HEK293 (cell line): ENCODE measurements at regions not wholly inside any gene's neighbourhood (a gene's known extent, or its start where the extent isn't known, plus 50 kb on each side); places are given as distances from the start of the nearest gene placed in this dataset.

Experiments used
- CTCF ChIA-PET: fragments of 350-600 bp; formaldehyde crosslinking; extraction: SDS; loops from one replicate; lab custom pipeline; 2021; ENCODE audit warnings: antibody characterized with exemption; lab: Yijun Ruan, JAX
- POLR2A ChIA-PET: fragments of 300-600 bp; formaldehyde crosslinking; extraction: SDS; loops from one replicate; lab custom pipeline; 2020; ENCODE audit warnings: antibody characterized with exemption, inconsistent platforms; lab: Yijun Ruan, JAX
- H3K27ac ChIP-seq: fragments of 200-500 bp; sonication (Bioruptor generic); 2 replicates; pipeline ENCODE4 v1.5.1; 2014; ENCODE audit warnings: low read depth, low read length, control low read depth, inconsistent platforms; ENCODE audit errors: extremely low read depth
- H3K36me3 ChIP-seq, 2 experiments: fragments of 200-500 bp in 1 of 2; sonication (Bioruptor generic) in 1 of 2; 1 replicate in 1 of 2; 2 replicates in 1 of 2; pipeline ENCODE4 v1.5.1; 2014 to 2017; ENCODE audit warnings: inconsistent platforms in 2 of 2, low read length in 2 of 2; ENCODE audit not compliant: control insufficient read depth in 2 of 2, insufficient read depth in 1 of 2
- H3K4me1 ChIP-seq: fragments of 200-500 bp; sonication (Bioruptor generic); 2 replicates; pipeline ENCODE4 v1.5.1; 2014; ENCODE audit warnings: mild to moderate bottlenecking, low read length, inconsistent platforms; ENCODE audit not compliant: control insufficient read depth, insufficient read depth
- H3K4me3 ChIP-seq: 2 replicates; pipeline ENCODE4 v1.5.1; 2011; ENCODE audit warnings: low read depth, mild to moderate bottlenecking, control low read depth, low read length, moderate library complexity
- H3K9me3 ChIP-seq: fragments of 200-500 bp; sonication (Bioruptor generic); 2 replicates; pipeline ENCODE4 v1.5.1; 2014; ENCODE audit warnings: low read depth, low read length, inconsistent platforms; ENCODE audit not compliant: control insufficient read depth, insufficient read depth
- OSR2 ChIP-seq: fragments of 450-650 bp; formaldehyde crosslinking; IDR thresholded peaks from 2 replicates; pipeline ENCODE4 v1.5.1; 2016; ENCODE audit warnings: missing biosample characterization, missing genetic modification characterization
- ZNF24 ChIP-seq: fragments of 450-650 bp; formaldehyde crosslinking; IDR thresholded peaks from 2 replicates; pipeline ENCODE4 v1.5.1; 2016; ENCODE audit warnings: missing biosample characterization, missing genetic modification characterization
- ZNF266 ChIP-seq: fragments of 450-650 bp; formaldehyde crosslinking; IDR thresholded peaks from 2 replicates; pipeline ENCODE4 v1.5.1; 2016; ENCODE audit warnings: missing biosample characterization, missing genetic modification characterization, low read depth
- ZNF274 ChIP-seq, 2 experiments: fragments of 200-500 bp in 1 of 2; fragments of 450-650 bp in 1 of 2; sonication (Bioruptor generic) in 1 of 2; formaldehyde crosslinking in 1 of 2; IDR thresholded peaks; 2 replicates each; pipeline versions ENCODE4 v1.5.1 to v1.6.1; 2014 to 2016; ENCODE audit warnings: borderline replicate concordance in 1 of 2, inconsistent platforms in 1 of 2, low read length in 1 of 2, missing biosample characterization in 1 of 2, missing genetic modification characterization in 1 of 2
- ZNF354C ChIP-seq: fragments of 450-650 bp; formaldehyde crosslinking; IDR thresholded peaks from 2 replicates; pipeline ENCODE4 v1.5.1; 2016; ENCODE audit warnings: missing biosample characterization, missing genetic modification characterization, low read depth, borderline replicate concordance
- ZNF473 ChIP-seq: fragments of 450-650 bp; formaldehyde crosslinking; IDR thresholded peaks from 2 replicates; pipeline ENCODE4 v1.5.1; 2017; ENCODE audit warnings: missing biosample characterization, missing genetic modification characterization
- ZNF555 ChIP-seq: fragments of 450-650 bp; formaldehyde crosslinking; conservative IDR thresholded peaks from 2 replicates; pipeline ENCODE4 v1.5.1; 2017; ENCODE audit warnings: missing biosample characterization, mild to moderate bottlenecking, missing genetic modification characterization, inconsistent platforms
- TF ChIP-seq, protein P1 (sequence below): fragments of 450-650 bp; formaldehyde crosslinking; IDR thresholded peaks from 2 replicates; pipeline ENCODE4 v1.5.1; 2017; ENCODE audit warnings: missing biosample characterization, missing genetic modification characterization
- TF ChIP-seq, protein P2 (sequence below): fragments of 450-650 bp; formaldehyde crosslinking; IDR thresholded peaks from 2 replicates; pipeline ENCODE4 v1.5.1; 2016; ENCODE audit warnings: missing biosample characterization, missing genetic modification characterization
- TF ChIP-seq, protein P3 (sequence below): fragments of 450-650 bp; formaldehyde crosslinking; IDR thresholded peaks from 2 replicates; pipeline ENCODE4 v1.5.1; 2016; ENCODE audit warnings: missing biosample characterization, missing genetic modification characterization, borderline replicate concordance
- TF ChIP-seq, protein P4 (sequence below): fragments of 450-650 bp; formaldehyde crosslinking; IDR thresholded peaks from 2 replicates; pipeline ENCODE4 v1.5.1; 2016; ENCODE audit warnings: missing biosample characterization, missing genetic modification characterization

DNA sequence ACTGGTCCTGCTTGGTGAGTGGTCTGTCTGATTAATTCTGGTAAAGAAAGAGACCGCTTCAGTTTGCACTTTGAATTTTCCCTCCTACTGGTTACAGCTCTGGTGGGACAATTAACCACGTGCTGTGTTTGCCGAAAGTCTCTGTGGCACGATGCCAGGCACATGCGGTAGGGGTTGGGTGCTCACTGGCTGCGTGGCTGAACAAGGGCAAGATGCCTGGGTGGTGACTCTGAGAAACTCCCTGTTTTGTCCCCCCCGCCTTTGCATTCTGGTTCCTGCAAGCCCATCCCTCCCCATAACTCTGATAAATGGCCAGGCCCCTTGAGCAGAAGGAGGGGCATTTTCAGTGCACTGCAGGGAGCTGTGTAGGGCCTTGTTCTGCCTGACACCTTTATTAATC lies 206.1 kb downstream of the TFCP2L1 start:
- Histone ChIP-seq H3K4me3 (no peak overlapping the region), H3K4me1 (peaks cover 8% of the 10 kb centered on the region; the same call in 1 of the 2 replicates), H3K9me3 (no peaks in the 10 kb centered on the region), H3K27ac (no peak overlapping the region), H3K36me3 (no peaks in the 10 kb centered on the region)
- TF ChIP-seq OSR2 (tag by site-specific recombination) (no peak), ZNF274 (IDR thresholded peaks at IDR 0.05; ENCODE audit: low read length) (no peak), ZNF274 (tag by site-specific recombination; IDR thresholded peaks at IDR 0.05; ENCODE audit: borderline replicate concordance) (no peak), ZNF24 (tag by site-specific recombination) (no peak), ZNF473 (tag by site-specific recombination) (no peak), ZNF354C (no peak), ZNF266 (tag by site-specific recombination) (no peak), ZNF555 (no peak)
- TF ChIP-seq, protein P1, sequence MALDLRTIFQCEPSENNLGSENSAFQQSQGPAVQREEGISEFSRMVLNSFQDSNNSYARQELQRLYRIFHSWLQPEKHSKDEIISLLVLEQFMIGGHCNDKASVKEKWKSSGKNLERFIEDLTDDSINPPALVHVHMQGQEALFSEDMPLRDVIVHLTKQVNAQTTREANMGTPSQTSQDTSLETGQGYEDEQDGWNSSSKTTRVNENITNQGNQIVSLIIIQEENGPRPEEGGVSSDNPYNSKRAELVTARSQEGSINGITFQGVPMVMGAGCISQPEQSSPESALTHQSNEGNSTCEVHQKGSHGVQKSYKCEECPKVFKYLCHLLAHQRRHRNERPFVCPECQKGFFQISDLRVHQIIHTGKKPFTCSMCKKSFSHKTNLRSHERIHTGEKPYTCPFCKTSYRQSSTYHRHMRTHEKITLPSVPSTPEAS (tag by site-specific recombination), result no peak
- TF ChIP-seq, protein P2, sequence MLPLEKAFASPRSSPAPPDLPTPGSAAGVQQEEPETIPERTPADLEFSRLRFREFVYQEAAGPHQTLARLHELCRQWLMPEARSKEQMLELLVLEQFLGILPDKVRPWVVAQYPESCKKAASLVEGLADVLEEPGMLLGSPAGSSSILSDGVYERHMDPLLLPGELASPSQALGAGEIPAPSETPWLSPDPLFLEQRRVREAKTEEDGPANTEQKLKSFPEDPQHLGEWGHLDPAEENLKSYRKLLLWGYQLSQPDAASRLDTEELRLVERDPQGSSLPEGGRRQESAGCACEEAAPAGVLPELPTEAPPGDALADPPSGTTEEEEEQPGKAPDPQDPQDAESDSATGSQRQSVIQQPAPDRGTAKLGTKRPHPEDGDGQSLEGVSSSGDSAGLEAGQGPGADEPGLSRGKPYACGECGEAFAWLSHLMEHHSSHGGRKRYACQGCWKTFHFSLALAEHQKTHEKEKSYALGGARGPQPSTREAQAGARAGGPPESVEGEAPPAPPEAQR (tag by site-specific recombination), result no peak
- TF ChIP-seq, protein P3, sequence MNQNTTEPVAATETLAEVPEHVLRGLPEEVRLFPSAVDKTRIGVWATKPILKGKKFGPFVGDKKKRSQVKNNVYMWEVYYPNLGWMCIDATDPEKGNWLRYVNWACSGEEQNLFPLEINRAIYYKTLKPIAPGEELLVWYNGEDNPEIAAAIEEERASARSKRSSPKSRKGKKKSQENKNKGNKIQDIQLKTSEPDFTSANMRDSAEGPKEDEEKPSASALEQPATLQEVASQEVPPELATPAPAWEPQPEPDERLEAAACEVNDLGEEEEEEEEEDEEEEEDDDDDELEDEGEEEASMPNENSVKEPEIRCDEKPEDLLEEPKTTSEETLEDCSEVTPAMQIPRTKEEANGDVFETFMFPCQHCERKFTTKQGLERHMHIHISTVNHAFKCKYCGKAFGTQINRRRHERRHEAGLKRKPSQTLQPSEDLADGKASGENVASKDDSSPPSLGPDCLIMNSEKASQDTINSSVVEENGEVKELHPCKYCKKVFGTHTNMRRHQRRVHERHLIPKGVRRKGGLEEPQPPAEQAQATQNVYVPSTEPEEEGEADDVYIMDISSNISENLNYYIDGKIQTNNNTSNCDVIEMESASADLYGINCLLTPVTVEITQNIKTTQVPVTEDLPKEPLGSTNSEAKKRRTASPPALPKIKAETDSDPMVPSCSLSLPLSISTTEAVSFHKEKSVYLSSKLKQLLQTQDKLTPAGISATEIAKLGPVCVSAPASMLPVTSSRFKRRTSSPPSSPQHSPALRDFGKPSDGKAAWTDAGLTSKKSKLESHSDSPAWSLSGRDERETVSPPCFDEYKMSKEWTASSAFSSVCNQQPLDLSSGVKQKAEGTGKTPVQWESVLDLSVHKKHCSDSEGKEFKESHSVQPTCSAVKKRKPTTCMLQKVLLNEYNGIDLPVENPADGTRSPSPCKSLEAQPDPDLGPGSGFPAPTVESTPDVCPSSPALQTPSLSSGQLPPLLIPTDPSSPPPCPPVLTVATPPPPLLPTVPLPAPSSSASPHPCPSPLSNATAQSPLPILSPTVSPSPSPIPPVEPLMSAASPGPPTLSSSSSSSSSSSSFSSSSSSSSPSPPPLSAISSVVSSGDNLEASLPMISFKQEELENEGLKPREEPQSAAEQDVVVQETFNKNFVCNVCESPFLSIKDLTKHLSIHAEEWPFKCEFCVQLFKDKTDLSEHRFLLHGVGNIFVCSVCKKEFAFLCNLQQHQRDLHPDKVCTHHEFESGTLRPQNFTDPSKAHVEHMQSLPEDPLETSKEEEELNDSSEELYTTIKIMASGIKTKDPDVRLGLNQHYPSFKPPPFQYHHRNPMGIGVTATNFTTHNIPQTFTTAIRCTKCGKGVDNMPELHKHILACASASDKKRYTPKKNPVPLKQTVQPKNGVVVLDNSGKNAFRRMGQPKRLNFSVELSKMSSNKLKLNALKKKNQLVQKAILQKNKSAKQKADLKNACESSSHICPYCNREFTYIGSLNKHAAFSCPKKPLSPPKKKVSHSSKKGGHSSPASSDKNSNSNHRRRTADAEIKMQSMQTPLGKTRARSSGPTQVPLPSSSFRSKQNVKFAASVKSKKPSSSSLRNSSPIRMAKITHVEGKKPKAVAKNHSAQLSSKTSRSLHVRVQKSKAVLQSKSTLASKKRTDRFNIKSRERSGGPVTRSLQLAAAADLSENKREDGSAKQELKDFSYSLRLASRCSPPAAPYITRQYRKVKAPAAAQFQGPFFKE (tag by site-specific recombination), result no peak
- TF ChIP-seq, protein P4, sequence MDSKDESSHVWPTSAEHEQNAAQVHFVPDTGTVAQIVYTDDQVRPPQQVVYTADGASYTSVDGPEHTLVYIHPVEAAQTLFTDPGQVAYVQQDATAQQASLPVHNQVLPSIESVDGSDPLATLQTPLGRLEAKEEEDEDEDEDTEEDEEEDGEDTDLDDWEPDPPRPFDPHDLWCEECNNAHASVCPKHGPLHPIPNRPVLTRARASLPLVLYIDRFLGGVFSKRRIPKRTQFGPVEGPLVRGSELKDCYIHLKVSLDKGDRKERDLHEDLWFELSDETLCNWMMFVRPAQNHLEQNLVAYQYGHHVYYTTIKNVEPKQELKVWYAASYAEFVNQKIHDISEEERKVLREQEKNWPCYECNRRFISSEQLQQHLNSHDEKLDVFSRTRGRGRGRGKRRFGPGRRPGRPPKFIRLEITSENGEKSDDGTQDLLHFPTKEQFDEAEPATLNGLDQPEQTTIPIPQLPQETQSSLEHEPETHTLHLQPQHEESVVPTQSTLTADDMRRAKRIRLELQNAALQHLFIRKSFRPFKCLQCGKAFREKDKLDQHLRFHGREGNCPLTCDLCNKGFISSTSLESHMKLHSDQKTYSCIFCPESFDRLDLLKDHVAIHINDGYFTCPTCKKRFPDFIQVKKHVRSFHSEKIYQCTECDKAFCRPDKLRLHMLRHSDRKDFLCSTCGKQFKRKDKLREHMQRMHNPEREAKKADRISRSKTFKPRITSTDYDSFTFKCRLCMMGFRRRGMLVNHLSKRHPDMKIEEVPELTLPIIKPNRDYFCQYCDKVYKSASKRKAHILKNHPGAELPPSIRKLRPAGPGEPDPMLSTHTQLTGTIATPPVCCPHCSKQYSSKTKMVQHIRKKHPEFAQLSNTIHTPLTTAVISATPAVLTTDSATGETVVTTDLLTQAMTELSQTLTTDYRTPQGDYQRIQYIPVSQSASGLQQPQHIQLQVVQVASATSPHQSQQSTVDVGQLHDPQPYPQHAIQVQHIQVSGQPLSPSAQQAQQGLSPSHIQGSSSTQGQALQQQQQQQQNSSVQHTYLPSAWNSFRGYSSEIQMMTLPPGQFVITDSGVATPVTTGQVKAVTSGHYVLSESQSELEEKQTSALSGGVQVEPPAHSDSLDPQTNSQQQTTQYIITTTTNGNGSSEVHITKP (tag by site-specific recombination), result no peak
- CTCF ChIA-PET, result interaction anchor here (0.6 to 9.1 kb wide), 21 partner anchors 8 to 826 kb away, joined by 3 to 172 read pairs (median 5); no protein-coding TSS in a partner anchor
- POLR2A ChIA-PET, result no interaction called here
